ACC112 (cell line): ENCODE measurements at regions not wholly inside any gene's neighbourhood (a gene's known extent, or its start where the extent isn't known, plus 50 kb on each side); places are given as distances from the start of the nearest gene placed in this dataset.

ENCODE experiments used
- H2AFZ ChIP-seq: fragments of 200-600 bp; sonication (generic); one replicate; pipeline ENCODE4 v1.6.0; 2017; ENCODE audit warnings: antibody characterized with exemption, low read length; ENCODE audit not compliant: unreplicated experiment
- H3K27ac ChIP-seq: fragments of 200-600 bp; sonication (generic); 2 replicates; pipeline ENCODE4 v1.5.1; 2014; ENCODE audit warnings: low read depth, mild to moderate bottlenecking, antibody characterized with exemption, low read length, moderate library complexity
- H3K27me3 ChIP-seq: fragments of 200-600 bp; sonication (generic); 2 replicates; pipeline ENCODE4 v1.6.1; 2014; ENCODE audit warnings: mild to moderate bottlenecking, antibody characterized with exemption, low read length, moderate library complexity, mixed read lengths; ENCODE audit not compliant: insufficient read depth
- H3K36me3 ChIP-seq: fragments of 200-600 bp; sonication (generic); 2 replicates; pipeline ENCODE4 v1.6.1; 2016; ENCODE audit warnings: mild to moderate bottlenecking, antibody characterized with exemption, low read length, moderate library complexity, mixed read lengths; ENCODE audit not compliant: insufficient read depth
- H3K4me1 ChIP-seq: fragments of 200-600 bp; sonication (generic); one replicate; pipeline ENCODE4 v1.6.1; 2016; ENCODE audit warnings: low read length, mixed read lengths; ENCODE audit not compliant: insufficient read depth, unreplicated experiment, control insufficient read depth
- H3K4me3 ChIP-seq: fragments of 200-600 bp; sonication (generic); 2 replicates; pipeline ENCODE4 v1.5.1; 2014; ENCODE audit warnings: mild to moderate bottlenecking, low read depth, low read length
- H3K79me2 ChIP-seq: fragments of 200-600 bp; sonication (generic); one replicate; pipeline ENCODE4 v1.6.0; 2016; ENCODE audit warnings: low read length; ENCODE audit not compliant: control insufficient read depth, unreplicated experiment, insufficient read depth

DNA sequence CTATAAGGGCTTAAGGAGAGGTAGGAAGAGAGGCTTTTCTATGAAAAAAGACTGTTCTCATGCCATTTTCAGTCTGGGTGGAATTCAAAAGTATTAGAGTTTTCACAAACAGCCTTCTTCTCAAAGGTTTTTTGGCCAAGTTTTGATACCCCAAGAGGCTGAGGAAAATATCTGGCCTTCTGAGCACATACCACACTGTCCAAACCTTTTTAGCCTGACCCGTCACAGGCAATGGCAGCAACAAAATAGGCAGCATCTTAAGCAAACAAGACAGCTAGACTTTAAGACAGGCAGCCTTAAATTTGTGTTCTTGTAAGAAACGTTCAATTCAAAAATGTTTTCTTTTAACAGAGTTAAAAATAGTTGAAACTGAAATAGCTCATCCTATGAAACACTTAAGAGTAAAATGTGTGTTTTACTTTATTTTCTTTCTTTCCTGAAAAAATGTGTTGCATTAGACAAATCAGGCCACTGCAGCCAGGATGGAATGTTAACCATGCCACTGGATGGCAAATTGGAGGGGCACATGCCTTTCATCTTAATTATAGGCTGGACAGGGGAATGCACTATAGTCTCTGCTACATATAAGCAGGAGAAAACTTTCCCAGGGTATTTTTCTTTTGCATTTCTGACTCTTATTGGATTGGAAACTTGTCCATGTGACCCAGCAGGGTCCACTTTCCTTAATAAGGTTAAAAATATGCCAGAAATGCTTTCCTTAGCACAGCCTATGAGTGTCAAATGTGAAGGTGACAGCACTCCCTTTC, 315.0 kb downstream of the TGFB2 start:
- Histone ChIP-seq H3K4me1 (peaks cover 69% of the 10 kb centered on the region), H3K79me2 (no peaks in the 10 kb centered on the region), H3K36me3 (no peaks in the 10 kb centered on the region), H3K4me3 (peak overlapping the region; percentile 44; the same call in 1 of the 2 replicates), H2AFZ (peak overlapping the region; percentile 61), H3K27me3 (no peaks in the 10 kb centered on the region), H3K27ac (peak overlapping the region; percentile 93)

GRCh38 chr1:218660678-218661053, 315.5 kb downstream of the TGFB2 start:
- Histone ChIP-seq H3K4me1 (peaks cover 72% of the 10 kb centered on the region), H3K27me3 (no peaks in the 10 kb centered on the region), H3K4me3 (peak overlapping the region; percentile 44; the same call in 1 of the 2 replicates), H3K79me2 (no peaks in the 10 kb centered on the region), H3K36me3 (no peaks in the 10 kb centered on the region), H2AFZ (no peak overlapping the region), H3K27ac (peak overlapping the region; percentile 93)

DNA sequence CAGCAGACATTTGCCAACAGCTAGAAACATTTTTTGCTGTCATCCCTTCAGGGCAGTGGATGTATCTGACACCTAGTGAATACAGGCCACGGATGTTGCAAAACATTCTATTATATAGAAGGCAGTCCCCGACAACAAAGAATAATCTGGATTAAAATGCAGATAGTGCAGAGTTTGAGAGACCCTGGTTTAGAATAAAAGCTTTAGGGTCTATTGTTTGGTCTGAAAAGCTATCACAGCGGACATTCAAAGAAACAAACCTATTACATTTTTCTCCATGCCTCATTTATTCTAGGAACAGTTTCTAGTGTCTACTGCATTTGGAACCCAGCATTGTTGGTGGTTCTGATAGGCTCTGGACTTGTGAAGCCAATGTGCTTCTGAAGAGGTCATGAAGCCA, 316.3 kb downstream of the TGFB2 start:
- Histone ChIP-seq H3K4me3 (peak overlapping the region; percentile 44; the same call in 1 of the 2 replicates), H3K79me2 (no peaks in the 10 kb centered on the region), H3K4me1 (peaks cover 73% of the 10 kb centered on the region), H3K27ac (peak overlapping the region; percentile 93), H3K27me3 (no peaks in the 10 kb centered on the region), H2AFZ (no peak overlapping the region), H3K36me3 (no peaks in the 10 kb centered on the region)

DNA sequence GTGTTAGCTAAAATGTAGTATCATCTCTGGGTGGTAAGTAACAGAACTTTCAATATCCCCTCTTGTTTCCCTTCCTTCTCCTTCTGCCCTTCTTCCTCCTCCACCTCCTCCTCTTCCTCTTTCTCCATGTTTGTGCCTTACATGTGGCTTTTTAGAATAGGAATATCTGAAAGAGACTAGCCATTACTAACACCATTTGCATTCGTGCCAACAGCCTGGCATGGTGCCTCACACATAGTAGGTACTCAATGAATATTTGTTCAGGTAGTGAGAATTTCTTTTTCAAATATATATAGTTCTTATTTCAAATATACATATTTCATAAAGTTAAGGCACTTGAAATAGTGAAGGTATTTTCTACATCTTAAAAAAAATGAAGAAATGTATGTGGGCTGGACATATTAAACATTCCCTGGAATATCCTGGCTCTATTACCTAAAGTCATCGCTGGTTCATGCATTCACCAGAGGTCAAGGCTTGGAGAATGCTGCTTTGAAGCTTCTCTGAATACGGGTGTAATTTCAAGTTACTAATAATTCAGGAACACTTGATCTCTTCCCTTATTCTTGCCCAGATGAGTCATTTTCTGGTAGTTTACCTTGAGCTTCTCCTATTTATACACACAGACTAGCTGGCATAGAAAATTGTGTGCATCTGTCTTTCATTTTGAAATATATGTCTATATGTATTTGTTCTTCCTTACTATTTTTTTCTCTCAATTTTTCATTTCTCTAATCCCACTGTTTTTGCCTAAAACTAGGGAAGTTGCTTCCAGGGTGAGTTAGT, 319.4 kb downstream of the TGFB2 start:
- H2AFZ ChIP-seq: peak overlapping the region; percentile 89
- H3K27ac ChIP-seq: peak overlapping the region; percentile 90
- H3K4me3 ChIP-seq: peak overlapping the region; percentile 65

DNA sequence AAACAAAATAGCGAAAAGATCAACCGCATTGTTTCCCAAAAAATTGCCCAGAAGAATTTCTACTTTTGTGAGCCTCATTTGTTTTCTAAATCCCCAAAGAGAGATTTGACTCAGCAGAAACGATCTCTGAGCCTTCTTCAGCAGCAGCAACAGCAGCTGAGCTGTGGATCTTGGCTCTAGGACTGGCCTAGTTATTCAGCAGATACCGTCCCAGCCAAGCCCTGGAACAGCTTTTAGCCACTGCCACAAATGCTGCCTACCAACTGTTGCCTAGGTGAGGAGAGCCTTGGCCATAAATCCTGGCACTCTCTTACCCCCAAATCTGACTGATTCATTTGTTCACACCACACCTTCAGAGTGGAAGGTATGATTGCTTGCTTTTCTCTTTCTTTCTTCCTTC, 320.1 kb downstream of the TGFB2 start:
- H2AFZ ChIP-seq: peak overlapping the region; percentile 89

More for the DNA sequence above, 319.4 kb downstream of the TGFB2 start:
- Histone ChIP-seq H3K79me2 (no peaks in the 10 kb centered on the region), H3K4me1 (peaks cover 41% of the 10 kb centered on the region), H3K36me3 (no peaks in the 10 kb centered on the region), H3K27me3 (no peaks in the 10 kb centered on the region)

GRCh38 chr1:218666263-218666662, 321.1 kb downstream of the TGFB2 start:
- H3K36me3 ChIP-seq: no peaks in the 10 kb centered on the region
- H3K79me2 ChIP-seq: no peaks in the 10 kb centered on the region
- H3K4me1 ChIP-seq: peaks cover 25% of the 10 kb centered on the region
- H3K4me3 ChIP-seq: no peak overlapping the region
- no peak overlapping the region for H2AFZ ChIP-seq
- peak overlapping the region; percentile 90; the same call in 1 of the 2 replicates for H3K27ac ChIP-seq
- no peaks in the 10 kb centered on the region for H3K27me3 ChIP-seq

More for the DNA sequence above, 320.1 kb downstream of the TGFB2 start:
- Histone ChIP-seq H3K79me2 (no peaks in the 10 kb centered on the region), H3K27ac (peak overlapping the region; percentile 90), H3K4me1 (peaks cover 35% of the 10 kb centered on the region), H3K27me3 (no peaks in the 10 kb centered on the region), H3K36me3 (no peaks in the 10 kb centered on the region), H3K4me3 (peak overlapping the region; percentile 65)

DNA sequence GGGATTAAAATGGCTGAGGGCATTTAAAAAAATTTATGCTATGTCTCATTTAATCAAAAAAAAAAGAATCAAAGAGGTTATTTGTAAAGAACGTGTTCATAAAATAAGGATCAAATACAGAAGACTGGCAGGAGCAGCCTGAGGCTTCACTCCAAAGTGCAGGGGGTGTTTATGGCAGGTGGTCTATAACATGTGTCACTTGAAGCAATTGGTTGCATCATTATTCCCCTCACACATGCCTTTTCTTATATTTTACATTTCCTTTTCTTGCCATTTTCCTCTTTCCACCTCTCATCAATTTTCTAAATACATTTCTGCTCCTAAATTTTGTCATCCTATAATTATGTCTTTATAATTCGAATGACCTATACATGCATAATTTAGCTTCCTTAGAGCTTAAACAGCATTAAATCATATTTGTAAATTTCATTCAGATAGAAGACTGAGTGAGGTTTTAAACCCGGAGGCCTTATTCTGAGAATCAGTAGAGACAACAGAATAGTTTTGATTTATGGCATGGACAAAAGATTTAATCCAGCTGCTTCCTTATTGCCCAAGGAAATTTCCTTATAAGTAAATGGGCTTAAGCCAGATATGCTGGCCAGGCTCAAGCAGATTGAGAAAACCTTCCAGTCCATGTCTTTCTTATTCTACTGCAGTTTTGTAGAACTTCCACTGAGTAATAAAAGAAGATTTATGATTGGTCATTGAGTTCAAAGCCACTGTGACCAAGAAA, 322.8 kb downstream of the TGFB2 start:
- H3K27me3 ChIP-seq: no peaks in the 10 kb centered on the region
- H3K4me3 ChIP-seq: no peak overlapping the region
- H2AFZ ChIP-seq: no peak overlapping the region
- no peak overlapping the region for H3K27ac ChIP-seq
- H3K36me3 ChIP-seq: no peaks in the 10 kb centered on the region
- no peaks in the 10 kb centered on the region for H3K79me2 ChIP-seq
- peaks cover 18% of the 10 kb centered on the region for H3K4me1 ChIP-seq

GRCh38 chr1:218669431-218669830, 324.3 kb downstream of the TGFB2 start:
- Histone ChIP-seq H3K27me3 (no peaks in the 10 kb centered on the region), H3K4me1 (peaks cover 24% of the 10 kb centered on the region), H3K4me3 (no peak overlapping the region), H2AFZ (no peak overlapping the region), H3K79me2 (no peaks in the 10 kb centered on the region), H3K36me3 (no peaks in the 10 kb centered on the region), H3K27ac (no peak overlapping the region)

DNA sequence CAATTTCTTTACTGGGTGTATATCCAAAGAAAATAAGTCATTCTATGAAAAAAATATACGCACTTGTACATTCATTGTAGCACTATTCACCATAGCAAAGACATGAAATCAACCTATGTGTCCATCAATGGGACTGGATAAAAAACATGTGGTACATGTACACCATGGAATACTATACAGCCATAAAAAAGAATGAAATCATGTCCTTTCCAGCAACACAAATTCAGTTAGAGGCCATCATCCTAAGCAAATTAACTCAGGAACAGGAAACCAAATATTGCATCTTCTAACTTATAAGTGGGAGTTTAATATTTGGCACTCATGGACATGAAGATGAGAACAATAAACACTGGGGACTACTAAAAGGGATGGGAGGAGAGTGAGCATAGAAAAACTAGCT, 325.7 kb downstream of the TGFB2 start:
- Histone ChIP-seq H3K4me1 (peaks cover 14% of the 10 kb centered on the region), H3K4me3 (no peak overlapping the region), H3K79me2 (no peaks in the 10 kb centered on the region), H2AFZ (no peak overlapping the region), H3K27me3 (no peaks in the 10 kb centered on the region), H3K27ac (no peak overlapping the region), H3K36me3 (no peaks in the 10 kb centered on the region)

DNA sequence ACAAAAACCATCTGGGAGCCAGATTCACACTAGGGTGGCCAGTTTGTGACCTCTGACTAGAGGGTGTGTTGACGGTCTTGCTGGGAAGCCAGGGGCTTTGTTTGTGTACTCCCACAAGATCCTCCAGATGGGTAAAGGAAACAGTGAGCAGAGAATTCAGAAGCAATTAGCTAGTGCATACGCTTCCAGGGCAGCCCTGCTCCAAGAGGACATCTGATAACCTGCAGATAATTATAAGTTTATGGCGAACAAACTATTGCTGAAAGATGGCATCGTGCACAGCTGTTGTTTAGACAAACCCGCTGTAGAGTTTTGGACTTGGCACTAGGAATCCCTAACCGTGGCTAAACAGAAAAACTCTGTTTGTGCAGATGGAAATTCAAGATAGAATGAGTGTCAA, 326.4 kb downstream of the TGFB2 start:
- no peak overlapping the region for H3K4me3 ChIP-seq
- H3K36me3 ChIP-seq: no peaks in the 10 kb centered on the region
- no peaks in the 10 kb centered on the region for H3K27me3 ChIP-seq
- no peak overlapping the region for H2AFZ ChIP-seq
- H3K79me2 ChIP-seq: no peaks in the 10 kb centered on the region
- peaks cover 12% of the 10 kb centered on the region for H3K4me1 ChIP-seq
- no peak overlapping the region for H3K27ac ChIP-seq
